GM18499 (cell line): ENCODE measurements at regions not wholly inside any gene's neighbourhood (a gene's known extent, or its start where the extent isn't known, plus 50 kb on each side); places are given as distances from the start of the nearest gene placed in this dataset.
"Not testable (repeated sequence)": the region's sequence is repeated elsewhere in the genome, so short reads cannot be mapped to it uniquely, and the experiment has no call there.

Experiments
- ATAC-seq: cut with Tn5 transposase; IDR thresholded peaks from one replicate; pipeline ENCODE4 v1.9.1; 2021; ENCODE audit warnings: moderate number of reproducible peaks; ENCODE audit not compliant: insufficient read depth, unreplicated experiment

DNA sequence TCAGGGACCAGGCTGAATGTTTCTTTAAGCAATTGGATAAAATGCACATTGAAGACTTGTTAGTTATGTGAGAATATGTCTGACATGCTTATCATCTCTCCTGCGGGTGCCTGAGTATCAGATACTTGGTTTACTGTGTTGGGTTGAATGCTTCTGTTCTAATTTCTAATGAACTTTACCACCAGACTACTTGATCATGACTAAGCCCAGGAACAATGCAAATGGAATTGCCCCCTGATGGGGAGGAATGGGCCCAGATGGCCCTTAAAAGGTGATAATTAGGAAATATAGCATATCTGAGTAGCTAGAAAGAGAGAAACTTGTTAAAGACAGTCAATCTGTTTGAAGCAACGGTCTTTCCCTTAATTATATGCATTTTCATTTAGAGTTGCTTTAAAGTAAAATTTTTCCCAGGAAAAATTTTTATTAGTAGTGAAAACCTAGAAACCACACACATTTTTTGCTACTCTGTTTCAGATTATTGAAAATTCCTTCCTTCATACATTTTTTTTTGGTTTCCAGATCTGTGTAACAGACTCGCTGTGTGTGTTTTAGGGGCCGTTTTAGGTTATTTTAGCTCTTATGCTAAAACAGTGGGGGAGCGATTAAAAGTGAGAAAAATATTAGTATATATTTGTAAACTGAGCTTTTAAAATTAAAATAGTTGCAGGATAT lies 186.6 kb downstream of the TM9SF2 start:
- no peak for ATAC-seq

DNA sequence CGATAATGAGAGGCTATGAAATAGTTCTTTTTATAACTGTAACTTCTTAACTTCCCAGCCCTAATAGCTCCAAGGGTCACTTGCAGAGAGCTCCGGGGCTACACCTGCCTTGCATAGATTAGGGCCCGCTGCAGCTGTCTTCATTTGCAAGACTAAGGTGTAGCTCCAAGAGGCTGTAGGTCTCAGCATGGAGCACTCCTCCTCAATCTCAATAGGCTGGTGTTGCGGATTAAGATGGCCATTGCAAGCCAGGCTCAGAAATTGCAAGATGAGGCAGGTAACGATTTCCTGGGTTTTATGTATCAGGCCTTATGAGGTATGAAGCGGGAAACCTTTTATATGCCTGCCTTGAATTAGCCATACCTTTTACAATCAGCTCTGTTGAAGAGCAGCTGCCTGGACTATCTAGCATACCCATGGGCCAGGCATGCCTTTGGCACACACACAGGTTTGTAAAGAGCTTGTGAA lies 185.7 kb downstream of the TM9SF2 start:
- no peak for ATAC-seq

DNA sequence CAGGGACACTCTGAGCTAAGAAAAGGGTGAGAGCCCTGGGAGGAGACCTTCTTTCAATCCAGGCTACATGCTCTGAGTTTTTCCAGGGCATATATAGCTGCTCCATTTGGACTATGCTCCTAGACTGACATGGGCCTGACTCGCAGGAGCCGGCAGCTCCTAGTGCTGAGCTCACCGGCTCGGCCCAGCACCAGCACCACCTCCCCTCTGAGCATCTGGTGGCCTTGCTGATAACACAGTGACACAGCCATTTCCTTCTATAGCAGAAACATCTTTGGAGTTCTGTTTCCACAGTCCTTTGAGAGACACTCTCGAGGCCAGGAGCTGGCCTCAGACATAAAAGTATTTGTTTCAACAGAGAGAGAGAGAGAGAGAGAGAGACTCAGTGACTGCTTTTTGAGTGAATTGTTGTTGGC lies 184.9 kb downstream of the TM9SF2 start:
- ATAC-seq, result no peak

DNA sequence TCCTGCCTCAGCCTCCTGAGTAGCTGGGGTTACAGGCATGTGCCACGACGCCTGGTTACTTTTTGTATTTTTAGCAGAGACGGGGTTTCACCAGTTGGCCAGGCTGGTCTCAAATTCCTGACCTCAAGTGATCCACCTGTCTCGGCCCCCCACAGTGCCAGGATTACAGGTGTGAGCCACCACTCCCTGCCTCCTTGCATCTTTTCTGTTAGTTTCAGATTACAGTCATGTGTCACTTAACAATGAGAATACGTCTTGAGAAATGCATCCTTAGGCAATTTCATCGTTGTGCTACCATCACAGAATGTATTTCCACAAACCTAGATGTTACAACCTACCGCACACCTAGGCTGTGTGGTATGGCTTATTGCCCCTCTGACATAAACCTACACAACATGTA lies 180.4 kb downstream of the TM9SF2 start:
- no peak for ATAC-seq

DNA sequence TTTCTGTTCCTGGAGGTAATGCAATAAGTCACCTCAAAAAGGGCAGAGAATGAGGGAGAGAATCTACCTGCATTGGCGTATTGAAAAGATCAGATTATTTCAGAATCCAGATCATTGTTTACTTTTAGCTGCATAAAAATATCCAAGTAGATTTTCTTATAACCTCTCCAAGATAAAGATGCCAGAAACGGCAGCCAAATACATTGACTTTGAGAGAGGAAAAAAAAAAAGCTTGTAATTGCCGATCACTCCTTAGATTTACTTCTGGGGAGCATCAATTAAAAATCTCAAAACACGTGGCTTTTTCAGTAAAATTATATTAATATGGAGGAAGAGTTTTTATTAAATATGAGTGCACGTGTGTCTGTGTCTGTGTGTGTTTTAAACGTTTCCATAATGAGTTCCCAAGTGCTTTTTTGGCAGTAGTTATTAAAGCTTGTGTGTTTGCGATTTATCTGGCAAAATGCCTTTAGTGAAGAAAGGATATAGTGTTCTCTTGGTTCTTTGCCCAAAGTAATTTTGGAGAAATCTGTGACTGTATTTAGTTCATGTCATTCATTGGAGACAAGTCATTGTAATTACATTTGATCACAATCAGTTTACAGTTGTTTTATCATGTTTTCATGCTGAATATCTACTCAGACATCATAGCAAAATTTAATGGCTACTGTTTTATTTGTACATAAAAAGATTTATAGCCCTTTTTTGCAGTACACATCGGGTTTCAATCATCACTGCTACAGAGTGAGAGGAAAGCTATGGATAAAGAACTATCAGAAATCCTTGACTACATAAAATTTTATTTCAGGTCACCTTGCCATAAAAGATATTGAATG lies 176.1 kb downstream of the TM9SF2 start:
- no peak for ATAC-seq

DNA sequence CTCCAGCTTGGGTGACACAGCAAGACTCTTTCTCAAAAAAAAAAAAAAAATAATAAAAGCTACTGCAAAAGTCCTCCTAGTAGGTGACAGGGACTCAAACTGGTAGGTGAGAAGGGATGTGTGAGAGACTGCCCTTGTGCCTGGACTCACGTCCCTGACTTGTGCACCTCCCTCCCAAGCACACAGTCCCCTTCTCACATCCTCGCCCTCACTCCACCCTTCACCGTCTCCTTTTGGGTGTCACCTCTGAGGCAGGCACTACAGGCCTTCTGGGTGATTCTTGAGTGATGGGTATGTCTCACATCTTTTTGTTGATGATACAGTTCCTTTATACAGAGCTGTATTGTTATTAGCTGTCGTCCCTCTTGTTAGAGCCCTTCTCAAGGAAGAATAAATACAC lies 170.5 kb downstream of the TM9SF2 start:
- ATAC-seq, result no peak

DNA sequence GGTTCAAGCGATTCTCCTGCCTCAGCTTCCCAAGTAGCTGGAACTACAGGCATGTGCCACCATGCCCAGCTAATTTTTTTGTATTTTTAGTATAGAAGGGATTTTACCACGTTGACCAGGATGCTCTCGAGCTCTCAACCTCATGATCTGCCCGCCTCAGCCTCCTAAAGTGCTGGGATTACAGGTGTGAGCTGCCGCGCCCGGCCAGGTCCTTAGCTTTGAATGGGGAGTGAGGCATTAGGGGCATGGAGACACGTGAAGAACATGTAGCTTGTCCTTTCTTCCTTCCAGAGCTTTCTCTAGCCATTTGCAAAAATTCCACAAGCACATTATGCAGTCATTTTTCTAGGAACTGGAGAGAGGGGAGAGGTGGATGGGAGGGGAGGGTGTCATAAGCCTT lies 167.8 kb downstream of the TM9SF2 start:
- ATAC-seq, result not testable (repeated sequence)

DNA sequence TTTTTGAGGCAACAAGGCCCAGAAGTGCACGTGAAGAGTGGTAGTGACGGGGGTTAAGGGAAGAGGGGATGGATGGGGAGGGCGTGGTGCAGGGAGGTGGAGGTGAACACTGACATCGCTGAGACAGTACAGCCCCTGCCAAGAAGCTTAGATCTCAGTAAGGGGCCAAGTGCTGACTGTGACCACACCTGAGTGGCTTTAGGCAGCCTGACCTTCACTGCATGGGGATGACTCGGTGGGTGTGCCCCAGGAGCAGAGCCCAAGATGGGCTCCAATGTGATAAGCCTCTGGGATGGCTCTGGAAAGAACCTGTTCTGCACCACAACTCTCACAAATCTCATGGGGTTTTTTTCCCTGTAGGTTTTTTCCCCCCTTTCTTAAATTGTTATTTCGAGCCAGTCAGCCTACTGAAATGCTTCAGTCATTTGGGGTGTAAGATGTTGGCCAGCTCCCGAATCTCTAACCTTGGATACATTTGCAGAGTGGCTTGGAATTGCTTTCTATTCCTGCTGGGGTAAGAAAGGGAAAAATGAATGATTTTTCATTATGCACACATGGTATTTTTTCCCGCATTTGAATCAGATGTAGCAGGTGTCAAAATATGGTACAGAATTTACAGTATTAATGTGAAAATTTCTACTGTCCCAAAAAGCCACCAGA lies 165.0 kb downstream of the TM9SF2 start:
- no peak for ATAC-seq

DNA sequence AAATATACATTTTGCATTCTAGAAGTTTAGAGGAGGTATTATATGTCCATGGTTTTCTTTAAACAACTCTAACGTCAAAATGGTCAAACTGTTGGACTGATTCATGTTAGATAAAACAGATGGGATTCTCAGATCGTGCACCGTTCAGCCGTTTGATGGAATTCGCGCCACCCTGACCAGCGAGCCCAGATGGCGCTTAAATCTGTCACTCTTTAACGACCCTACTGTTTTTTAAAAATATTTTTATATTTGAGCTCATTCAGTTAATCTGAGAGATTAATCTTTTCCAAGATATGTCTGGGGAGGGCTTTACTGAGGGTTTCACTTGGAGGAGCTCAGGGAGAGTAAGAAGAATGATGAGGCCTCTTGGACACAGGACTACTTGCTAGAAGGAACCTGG lies 164.4 kb downstream of the TM9SF2 start:
- ATAC-seq, result no peak

DNA sequence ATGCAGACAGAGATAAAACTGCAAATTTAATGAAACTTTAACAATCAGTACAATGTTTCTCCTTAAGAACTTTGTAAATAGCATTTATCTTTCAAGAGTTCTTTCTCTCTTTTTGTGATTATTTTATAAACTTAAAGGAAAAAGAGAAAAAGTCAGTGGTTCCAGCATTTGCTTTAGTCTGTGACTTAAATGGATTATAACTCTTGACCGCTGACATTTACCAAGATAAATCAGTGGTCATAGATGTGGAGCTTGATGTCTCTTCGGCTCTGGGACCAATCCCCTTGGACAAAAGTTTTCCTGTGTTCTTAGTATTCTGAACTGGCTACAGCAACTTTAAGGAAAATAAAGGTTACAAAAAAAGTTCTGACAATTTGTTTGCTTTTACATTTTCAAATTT lies 162.6 kb downstream of the TM9SF2 start:
- no peak for ATAC-seq

DNA sequence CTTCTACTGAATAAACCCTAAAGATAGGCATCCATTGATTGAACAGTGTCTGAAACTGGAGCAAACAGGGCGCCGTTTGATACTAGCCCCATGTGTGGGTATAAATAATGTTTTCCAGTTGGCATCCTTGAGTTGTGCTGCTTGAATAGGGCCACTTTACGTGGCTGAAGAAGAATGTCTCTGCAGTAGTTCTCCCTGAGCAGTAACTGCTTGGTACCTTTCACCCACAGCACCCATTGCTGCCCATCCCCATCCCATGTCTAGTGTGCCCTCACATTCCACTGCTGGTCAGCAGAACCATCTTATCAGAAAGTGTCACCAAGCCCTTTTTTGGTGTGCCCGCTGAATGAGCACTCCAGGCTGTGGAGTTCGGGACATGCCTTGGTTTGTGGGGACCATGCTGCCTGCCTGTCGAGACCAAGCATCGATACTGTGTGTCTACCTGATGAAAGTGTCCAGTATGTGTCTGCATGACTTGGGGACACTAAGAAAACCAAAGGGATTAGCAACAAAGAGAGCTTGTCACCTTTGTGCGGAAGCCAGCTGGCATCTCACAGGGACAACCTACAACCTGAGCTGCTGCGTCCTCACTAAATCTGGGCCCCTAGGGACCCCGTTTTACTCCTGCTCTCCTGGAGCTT lies 162.0 kb downstream of the TM9SF2 start:
- ATAC-seq, result no peak

DNA sequence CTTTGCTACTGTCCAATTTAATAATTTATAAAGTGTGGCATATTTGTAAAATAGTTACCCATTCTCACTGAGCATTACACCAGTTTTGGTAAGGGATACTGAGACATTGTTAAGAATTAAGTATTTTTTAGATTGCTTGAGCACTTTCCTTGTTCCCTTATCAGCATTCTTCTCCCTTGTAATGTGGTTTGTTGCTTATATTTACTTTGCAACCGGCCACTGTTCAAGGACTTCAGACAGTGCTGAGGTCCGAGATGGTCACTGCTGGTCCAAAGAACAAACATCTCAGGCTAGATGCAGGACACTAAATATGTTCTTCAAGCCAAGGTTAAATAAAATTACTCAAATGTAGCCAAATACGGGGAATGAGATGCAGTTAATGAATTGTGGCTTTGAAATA lies 161.4 kb downstream of the TM9SF2 start:
- no peak for ATAC-seq

DNA sequence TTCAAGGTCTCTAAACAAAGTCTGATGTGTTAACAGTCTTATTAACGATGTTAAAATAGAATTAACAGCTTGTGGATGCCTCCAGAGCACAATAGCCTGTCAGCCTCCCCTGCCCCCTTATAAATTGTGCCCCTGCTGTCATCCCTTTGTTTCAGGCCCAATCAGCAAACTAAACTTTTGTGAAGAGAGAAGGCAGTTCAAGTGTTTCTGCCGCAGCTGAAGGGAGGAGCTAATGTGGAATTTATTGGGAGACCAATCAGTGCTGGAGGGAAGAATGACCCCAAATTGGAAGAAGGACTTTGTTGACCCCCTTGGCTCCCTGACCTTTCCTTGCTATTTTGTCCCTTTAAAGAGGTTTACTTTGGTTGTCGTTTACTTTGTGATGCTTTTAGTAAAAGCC lies 160.5 kb downstream of the TM9SF2 start:
- no peak for ATAC-seq

DNA sequence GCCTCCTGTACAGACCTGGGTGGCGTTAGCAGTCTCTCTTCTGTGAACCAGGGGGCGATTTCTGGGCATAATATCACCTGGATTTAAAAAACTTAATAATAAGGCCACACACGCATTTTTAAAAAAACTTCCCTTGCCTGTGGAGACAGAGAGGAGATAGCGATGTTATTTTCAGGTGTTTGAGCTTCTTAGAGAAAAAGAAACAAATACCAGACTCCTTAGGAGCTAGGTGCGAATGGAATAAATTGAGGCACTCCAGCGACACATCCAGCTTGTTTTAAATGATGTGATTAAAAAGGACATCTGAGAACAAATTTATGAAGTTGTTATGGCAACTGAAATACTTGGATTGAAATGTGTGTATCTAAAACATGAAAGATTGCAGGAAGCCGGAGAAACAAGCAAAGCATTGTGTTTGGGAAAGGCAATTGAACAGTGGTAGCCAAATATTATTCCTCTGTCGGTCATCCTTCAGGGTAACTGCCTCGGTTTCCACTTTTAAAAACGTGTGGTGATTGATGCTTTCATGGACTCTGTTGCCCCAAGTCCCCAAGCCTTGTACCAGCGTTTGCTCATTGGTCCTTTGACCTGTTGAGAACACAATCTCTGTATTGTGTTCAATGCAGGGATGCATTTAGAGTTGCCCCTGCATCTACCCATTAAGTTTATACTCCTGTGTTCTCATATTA lies 158.7 kb downstream of the TM9SF2 start:
- no peak for ATAC-seq

DNA sequence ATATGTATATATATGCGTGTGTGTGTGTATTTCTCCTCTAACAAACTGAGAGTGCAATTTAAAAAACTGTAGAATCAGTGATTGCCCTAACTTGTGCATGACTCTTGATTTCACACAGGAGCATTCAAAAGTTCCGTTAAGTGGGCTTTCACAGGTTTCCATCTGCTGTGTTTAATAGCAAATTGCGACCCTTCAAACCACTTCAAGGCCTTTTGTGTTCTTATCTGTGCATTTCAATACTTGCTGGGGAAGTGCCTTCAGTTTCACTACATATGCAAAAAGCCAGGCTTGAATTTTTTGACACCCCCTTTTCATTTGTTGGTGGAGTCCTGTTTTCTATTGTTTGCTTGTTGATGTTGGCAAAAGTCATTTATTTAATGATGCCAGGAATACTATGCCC lies 158.0 kb downstream of the TM9SF2 start:
- ATAC-seq, result no peak

DNA sequence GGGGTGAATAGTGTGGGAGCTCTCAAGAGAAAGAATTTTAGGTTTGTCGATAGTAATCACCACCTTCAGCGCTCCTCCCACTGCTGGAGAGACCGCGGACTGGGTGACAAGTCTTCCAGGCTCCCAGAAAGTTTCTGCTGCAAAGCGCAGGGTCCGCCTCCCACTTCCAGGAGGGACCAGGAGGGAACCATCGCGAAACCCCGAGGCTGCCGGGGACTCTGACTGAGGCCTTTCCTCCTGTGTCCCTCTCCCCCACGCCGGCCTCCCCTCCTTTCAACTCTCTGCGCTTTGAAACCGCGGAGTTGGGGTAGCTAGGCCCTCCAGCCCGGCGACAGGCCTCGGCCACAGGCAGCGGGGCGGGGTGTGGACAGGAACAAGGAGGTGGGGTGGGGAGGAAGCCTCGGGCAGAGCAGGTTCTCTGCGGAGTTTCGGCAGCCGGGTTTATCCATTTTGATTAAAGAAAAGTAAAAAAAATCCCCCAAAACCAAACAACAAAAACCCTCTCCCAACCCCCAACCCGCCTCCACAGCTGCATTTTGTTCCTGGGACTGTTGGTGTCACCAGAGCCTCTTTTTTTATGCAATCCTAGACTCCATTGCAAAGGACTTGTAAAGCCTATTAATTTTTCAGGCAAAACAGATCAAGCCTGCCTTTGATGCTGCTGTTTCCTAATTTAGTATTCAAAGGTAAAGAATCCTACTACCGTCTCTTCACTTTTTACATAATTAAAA lies 157.2 kb downstream of the TM9SF2 start:
- ATAC-seq, result no peak

DNA sequence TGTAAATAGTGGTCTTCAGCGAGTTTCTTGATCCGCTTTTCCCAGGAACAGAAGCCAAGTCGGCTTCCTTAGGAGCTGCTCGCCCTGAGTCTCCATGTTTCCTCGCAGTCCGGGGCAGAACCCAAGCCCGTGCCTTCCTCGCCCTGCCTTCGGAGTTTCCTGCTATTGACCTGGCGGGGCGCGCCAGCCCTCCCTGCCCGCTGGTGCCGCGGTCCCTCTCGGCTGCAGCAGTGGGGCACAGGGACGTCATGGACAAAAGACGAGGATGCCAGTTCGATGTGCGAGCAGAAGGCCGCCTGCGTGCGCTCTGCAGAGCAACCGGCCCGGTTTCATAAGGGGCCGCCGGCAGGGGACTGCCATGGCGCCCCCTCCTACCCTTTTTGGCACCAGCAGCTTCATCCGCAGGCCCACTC lies 156.6 kb downstream of the TM9SF2 start:
- no peak for ATAC-seq

DNA sequence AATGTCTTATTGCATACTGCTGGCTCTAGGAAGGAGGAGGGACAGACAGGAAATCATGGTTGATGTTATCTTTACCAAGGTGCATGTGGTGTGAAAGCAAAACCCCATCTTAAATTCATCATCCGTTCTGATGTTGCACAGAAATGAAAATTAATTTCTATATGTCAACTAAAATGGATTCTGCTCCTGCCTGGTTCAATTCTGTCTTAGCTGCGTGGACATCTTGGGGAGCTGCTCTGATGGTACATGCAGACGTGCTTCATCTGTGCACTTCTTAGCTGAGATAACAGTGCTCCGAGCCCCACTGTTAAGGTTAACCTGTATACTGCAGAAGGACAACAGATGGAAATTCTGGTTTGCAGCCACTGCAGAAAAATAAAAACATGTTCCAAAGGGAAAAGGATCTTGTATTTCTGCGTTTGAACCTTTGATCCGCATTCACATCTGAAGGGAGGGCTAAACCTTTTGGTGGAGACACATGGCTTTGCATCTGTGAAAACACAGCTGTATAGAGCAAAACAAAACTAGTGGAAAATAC lies 155.6 kb downstream of the TM9SF2 start:
- no peak for ATAC-seq

DNA sequence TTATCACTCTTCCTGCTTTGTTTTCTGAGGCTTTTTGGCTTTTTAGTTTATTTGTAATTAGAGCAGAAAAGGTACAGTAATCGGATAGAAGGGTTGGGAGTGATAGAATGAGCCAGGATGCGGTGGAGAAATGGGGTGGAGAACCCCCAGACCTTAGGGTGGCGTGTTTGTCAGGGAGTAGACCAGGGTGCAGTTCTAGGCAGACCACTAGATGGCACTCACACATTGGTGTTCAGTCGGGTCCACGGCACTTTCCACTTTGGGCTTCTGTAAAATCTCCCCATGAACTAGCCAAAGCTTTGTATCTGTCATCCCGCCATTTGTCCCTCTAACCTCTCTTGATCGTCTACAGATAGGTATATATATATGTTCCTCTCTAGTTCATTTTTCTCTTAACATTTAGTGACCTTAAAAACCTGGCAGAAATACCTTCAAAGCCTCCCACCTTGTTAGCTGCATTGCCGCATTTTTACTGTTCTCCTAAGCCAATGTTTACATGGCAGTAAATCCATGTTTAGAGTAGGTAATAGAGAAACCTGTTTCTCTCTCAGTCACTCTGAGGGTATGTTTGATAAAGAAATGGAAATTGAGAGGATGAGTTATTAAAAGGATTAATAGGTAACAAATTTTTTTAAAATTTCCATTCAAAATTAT lies 154.9 kb downstream of the TM9SF2 start:
- no peak for ATAC-seq
